Liver (tissue), 8 donors: ENCODE measurements at regions not wholly inside any gene's neighbourhood (a gene's known extent, or its start where the extent isn't known, plus 50 kb on each side); places are given as distances from the start of the nearest gene placed in this dataset.

ENCODE experiments used
- DNase-seq: peaks from one replicate; pipeline ENCODE4 v3.0.0-alpha.2; 2017; ENCODE audit warnings: low spot score
- H3K27ac ChIP-seq, 2 donors: one replicate each; pipeline ENCODE4 v1.7.0; 2013; ENCODE audit warnings: inconsistent platforms in 2 of 2, low read length in 2 of 2, control low read depth in 1 of 2, low read depth in 1 of 2, mild to moderate bottlenecking in 1 of 2
- H3K27me3 ChIP-seq, 4 donors: one replicate each; pipeline versions ENCODE4 v1.6.1 to v1.7.0; 2013; ENCODE audit warnings: low read length in 3 of 4, inconsistent platforms in 1 of 4, mild to moderate bottlenecking in 1 of 4, moderate library complexity in 1 of 4; ENCODE audit not compliant: control insufficient read depth in 4 of 4, insufficient read depth in 4 of 4
- H3K36me3 ChIP-seq, 4 donors: one replicate each; pipeline versions ENCODE4 v1.6.1 to v1.7.0; 2013; ENCODE audit warnings: low read length in 3 of 4, mild to moderate bottlenecking in 3 of 4, low read depth in 1 of 4, moderate library complexity in 1 of 4; ENCODE audit not compliant: control insufficient read depth in 4 of 4, insufficient read depth in 3 of 4
- H3K4me1 ChIP-seq, 4 donors: one replicate each; pipeline versions ENCODE4 v1.6.1 to v1.7.0; 2013; ENCODE audit warnings: low read length in 3 of 4, mild to moderate bottlenecking in 3 of 4, moderate library complexity in 1 of 4; ENCODE audit not compliant: control insufficient read depth in 4 of 4, insufficient read depth in 4 of 4
- H3K4me3 ChIP-seq, 3 donors: one replicate each; pipeline versions ENCODE4 v1.6.1 to v1.7.0; 2013; ENCODE audit warnings: low read length in 3 of 3, control low read depth in 1 of 3, low read depth in 1 of 3, mild to moderate bottlenecking in 1 of 3
- H3K9ac ChIP-seq, 2 donors: one replicate each; pipeline ENCODE4 v1.7.0; 2013; ENCODE audit warnings: low read length in 2 of 2, mild to moderate bottlenecking in 2 of 2, moderate library complexity in 2 of 2, control low read depth in 1 of 2, low read depth in 1 of 2
- H3K9me3 ChIP-seq, 4 donors: one replicate each; pipeline versions ENCODE4 v1.6.1 to v1.7.0; 2013; ENCODE audit warnings: low read length in 3 of 4; ENCODE audit not compliant: control insufficient read depth in 4 of 4
- FOXA1 ChIP-seq: IDR thresholded peaks from 2 replicates; pipeline ENCODE4 v1.6.1; 2016; ENCODE audit warnings: antibody characterized with exemption
- FOXA2 ChIP-seq: IDR thresholded peaks from 2 replicates; pipeline ENCODE4 v1.6.1; 2016; ENCODE audit warnings: antibody characterized with exemption
- GABPA ChIP-seq, 2 donors: IDR thresholded peaks in 1 of 2; conservative IDR thresholded peaks in 1 of 2; 2 replicates each; pipeline ENCODE4 v1.6.1; 2016; ENCODE audit warnings: antibody characterized with exemption in 2 of 2, mild to moderate bottlenecking in 1 of 2, moderate library complexity in 1 of 2
- HNF4A ChIP-seq, 2 donors: conservative IDR thresholded peaks; 2 replicates each; pipeline ENCODE4 v1.6.1; 2016; ENCODE audit warnings: antibody characterized with exemption in 2 of 2, mild to moderate bottlenecking in 2 of 2
- HNF4G ChIP-seq: IDR thresholded peaks from 2 replicates; pipeline ENCODE4 v1.6.1; 2016; ENCODE audit warnings: antibody characterized with exemption
- JUND ChIP-seq, 2 donors: IDR thresholded peaks; 2 replicates each; pipeline ENCODE4 v1.6.1; 2016; ENCODE audit warnings: antibody characterized with exemption in 2 of 2
- NR2F2 ChIP-seq: IDR thresholded peaks from 2 replicates; pipeline ENCODE4 v1.6.1; 2016; ENCODE audit warnings: antibody characterized with exemption
- RAD21 ChIP-seq, 2 donors: IDR thresholded peaks; 2 replicates each; pipeline ENCODE4 v1.6.1; 2016; ENCODE audit warnings: antibody characterized with exemption in 2 of 2, mild to moderate bottlenecking in 2 of 2
- RXRA ChIP-seq, 2 donors: IDR thresholded peaks; 2 replicates each; pipeline ENCODE4 v1.6.1; 2017 to 2018; ENCODE audit warnings: antibody characterized with exemption in 2 of 2, mild to moderate bottlenecking in 1 of 2
- SP1 ChIP-seq: IDR thresholded peaks from 2 replicates; pipeline ENCODE4 v1.6.1; 2018; ENCODE audit warnings: antibody characterized with exemption, mild to moderate bottlenecking
- TAF1 ChIP-seq: conservative IDR thresholded peaks from 2 replicates; pipeline ENCODE4 v1.6.1; 2016; ENCODE audit warnings: antibody characterized with exemption, mild to moderate bottlenecking
- YY1 ChIP-seq: IDR thresholded peaks from 2 replicates; pipeline ENCODE4 v1.6.1; 2016; ENCODE audit warnings: antibody characterized with exemption, mild to moderate bottlenecking
- WGBS: extraction: QIAGEN DNeasy Blood & Tissue Kit; methylation state at CpG from one replicate; pipeline ENCODE4 v1.1.7; 2013; 5-methylcytosine and 5-hydroxymethylcytosine counted together
- TF ChIP-seq, protein P1 (sequence below): IDR thresholded peaks from 2 replicates; pipeline ENCODE4 v1.6.1; 2016; ENCODE audit warnings: antibody characterized with exemption
- TF ChIP-seq, protein P2 (sequence below): IDR thresholded peaks from 2 replicates; pipeline ENCODE4 v1.6.1; 2016; ENCODE audit warnings: antibody characterized with exemption, mild to moderate bottlenecking
- TF ChIP-seq, protein P3 (sequence below): IDR thresholded peaks from 2 replicates; pipeline ENCODE4 v1.6.1; 2016; ENCODE audit warnings: antibody characterized with exemption
- TF ChIP-seq, protein P4 (sequence below): IDR thresholded peaks from 2 replicates; pipeline ENCODE4 v1.6.1; 2016; ENCODE audit warnings: antibody characterized with exemption
- TF ChIP-seq, protein P5 (sequence below): fragments of 150-350 bp; IDR thresholded peaks from 2 replicates; pipeline ENCODE4 v1.5.1; 2017; ENCODE audit warnings: improper control_type of control experiment, low read depth, low read length; ENCODE audit not compliant: missing input control
- donor health status: healthy.
- donor health status: healthy.
- donor health status: healthy.
- donor health status: healthy.
- donor health status: healthy.

DNA sequence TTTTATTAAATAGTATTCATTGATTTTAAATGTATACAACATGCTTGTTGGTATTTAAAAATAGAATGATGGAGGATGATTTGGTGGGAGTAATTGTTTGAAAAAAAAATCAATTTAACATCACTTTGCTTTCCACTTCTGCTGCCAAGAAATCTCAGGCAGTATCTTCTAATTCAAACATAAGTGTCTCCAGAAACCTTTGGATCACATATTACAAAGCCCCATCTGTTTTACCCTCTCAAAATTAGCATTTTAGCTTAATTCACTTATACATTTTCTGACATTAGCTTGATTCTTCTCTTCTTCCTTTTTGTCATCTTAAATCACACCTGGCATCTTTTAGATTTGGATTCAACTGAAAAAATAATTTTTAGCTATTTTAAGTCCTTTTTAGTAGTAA is 72.9 kb upstream of the KMT2C start:
- H3K4me1 ChIP-seq = peaks cover 0 to 6% (median 5%) of the 10 kb centered on the region in 4 donors
- TF ChIP-seq, protein P1, sequence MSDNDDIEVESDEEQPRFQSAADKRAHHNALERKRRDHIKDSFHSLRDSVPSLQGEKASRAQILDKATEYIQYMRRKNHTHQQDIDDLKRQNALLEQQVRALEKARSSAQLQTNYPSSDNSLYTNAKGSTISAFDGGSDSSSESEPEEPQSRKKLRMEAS = no peak
- TF ChIP-seq RAD21 (IDR thresholded peaks at IDR 0.05) = no peak
- TF ChIP-seq GABPA (IDR thresholded peaks at IDR 0.05 in 1 of 2, conservative IDR thresholded peaks at IDR 0.05 in 1 of 2) = no peak
- no peak for TF ChIP-seq NR2F2
- TF ChIP-seq, protein P2, sequence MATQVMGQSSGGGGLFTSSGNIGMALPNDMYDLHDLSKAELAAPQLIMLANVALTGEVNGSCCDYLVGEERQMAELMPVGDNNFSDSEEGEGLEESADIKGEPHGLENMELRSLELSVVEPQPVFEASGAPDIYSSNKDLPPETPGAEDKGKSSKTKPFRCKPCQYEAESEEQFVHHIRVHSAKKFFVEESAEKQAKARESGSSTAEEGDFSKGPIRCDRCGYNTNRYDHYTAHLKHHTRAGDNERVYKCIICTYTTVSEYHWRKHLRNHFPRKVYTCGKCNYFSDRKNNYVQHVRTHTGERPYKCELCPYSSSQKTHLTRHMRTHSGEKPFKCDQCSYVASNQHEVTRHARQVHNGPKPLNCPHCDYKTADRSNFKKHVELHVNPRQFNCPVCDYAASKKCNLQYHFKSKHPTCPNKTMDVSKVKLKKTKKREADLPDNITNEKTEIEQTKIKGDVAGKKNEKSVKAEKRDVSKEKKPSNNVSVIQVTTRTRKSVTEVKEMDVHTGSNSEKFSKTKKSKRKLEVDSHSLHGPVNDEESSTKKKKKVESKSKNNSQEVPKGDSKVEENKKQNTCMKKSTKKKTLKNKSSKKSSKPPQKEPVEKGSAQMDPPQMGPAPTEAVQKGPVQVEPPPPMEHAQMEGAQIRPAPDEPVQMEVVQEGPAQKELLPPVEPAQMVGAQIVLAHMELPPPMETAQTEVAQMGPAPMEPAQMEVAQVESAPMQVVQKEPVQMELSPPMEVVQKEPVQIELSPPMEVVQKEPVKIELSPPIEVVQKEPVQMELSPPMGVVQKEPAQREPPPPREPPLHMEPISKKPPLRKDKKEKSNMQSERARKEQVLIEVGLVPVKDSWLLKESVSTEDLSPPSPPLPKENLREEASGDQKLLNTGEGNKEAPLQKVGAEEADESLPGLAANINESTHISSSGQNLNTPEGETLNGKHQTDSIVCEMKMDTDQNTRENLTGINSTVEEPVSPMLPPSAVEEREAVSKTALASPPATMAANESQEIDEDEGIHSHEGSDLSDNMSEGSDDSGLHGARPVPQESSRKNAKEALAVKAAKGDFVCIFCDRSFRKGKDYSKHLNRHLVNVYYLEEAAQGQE = no peak
- no peak for TF ChIP-seq YY1
- no peak for TF ChIP-seq FOXA1
- TF ChIP-seq, protein P3, sequence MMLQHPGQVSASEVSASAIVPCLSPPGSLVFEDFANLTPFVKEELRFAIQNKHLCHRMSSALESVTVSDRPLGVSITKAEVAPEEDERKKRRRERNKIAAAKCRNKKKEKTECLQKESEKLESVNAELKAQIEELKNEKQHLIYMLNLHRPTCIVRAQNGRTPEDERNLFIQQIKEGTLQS = no peak
- TF ChIP-seq HNF4A (conservative IDR thresholded peaks at IDR 0.05) = no peak
- TF ChIP-seq, protein P4, sequence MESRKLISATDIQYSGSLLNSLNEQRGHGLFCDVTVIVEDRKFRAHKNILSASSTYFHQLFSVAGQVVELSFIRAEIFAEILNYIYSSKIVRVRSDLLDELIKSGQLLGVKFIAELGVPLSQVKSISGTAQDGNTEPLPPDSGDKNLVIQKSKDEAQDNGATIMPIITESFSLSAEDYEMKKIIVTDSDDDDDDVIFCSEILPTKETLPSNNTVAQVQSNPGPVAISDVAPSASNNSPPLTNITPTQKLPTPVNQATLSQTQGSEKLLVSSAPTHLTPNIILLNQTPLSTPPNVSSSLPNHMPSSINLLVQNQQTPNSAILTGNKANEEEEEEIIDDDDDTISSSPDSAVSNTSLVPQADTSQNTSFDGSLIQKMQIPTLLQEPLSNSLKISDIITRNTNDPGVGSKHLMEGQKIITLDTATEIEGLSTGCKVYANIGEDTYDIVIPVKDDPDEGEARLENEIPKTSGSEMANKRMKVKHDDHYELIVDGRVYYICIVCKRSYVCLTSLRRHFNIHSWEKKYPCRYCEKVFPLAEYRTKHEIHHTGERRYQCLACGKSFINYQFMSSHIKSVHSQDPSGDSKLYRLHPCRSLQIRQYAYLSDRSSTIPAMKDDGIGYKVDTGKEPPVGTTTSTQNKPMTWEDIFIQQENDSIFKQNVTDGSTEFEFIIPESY = no peak
- TF ChIP-seq TAF1 = no peak
- H3K9ac ChIP-seq = no peak overlapping the region

DNA sequence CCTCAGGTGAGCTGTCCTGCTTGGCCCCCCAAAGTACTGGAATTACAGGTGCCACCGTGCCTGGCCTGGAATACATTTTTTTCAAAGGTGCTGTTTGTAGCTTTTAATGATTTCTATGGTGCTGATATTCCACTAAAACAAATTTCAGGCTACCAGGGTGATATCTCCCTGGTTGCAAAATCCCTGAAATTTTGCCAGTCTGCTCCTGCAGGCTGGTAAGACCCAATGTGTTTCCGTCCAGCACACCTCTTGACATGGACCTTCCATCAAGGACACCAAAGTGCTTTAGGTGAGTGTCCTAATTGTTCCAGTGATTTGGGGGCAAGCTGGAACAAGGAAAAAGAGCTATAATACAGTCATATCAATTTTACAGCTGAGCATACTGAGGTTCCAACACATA is 69.8 kb upstream of the KMT2C start:
- no peak overlapping the region for H3K27ac ChIP-seq
- no peaks in the 10 kb centered on the region for H3K36me3 ChIP-seq
- peaks cover 0 to 6% (median 5%) of the 10 kb centered on the region in 4 donors for H3K4me1 ChIP-seq
- no peak overlapping the region for H3K4me3 ChIP-seq
- 44% methylated on average over 2 of the region's 2 CpGs for WGBS
- DNase-seq = no peak
- no peaks in the 10 kb centered on the region for H3K9me3 ChIP-seq
- TF ChIP-seq YY1 (no peak), NR2F2 (no peak), FOXA2 (no peak), JUND (IDR thresholded peaks at IDR 0.05) (no peak), HNF4A (conservative IDR thresholded peaks at IDR 0.05) (no peak), GABPA (IDR thresholded peaks at IDR 0.05 in 1 of 2, conservative IDR thresholded peaks at IDR 0.05 in 1 of 2) (no peak), RXRA (IDR thresholded peaks at IDR 0.05) (no peak), SP1 (no peak), HNF4G (no peak), FOXA1 (no peak)
- TF ChIP-seq, protein P5, sequence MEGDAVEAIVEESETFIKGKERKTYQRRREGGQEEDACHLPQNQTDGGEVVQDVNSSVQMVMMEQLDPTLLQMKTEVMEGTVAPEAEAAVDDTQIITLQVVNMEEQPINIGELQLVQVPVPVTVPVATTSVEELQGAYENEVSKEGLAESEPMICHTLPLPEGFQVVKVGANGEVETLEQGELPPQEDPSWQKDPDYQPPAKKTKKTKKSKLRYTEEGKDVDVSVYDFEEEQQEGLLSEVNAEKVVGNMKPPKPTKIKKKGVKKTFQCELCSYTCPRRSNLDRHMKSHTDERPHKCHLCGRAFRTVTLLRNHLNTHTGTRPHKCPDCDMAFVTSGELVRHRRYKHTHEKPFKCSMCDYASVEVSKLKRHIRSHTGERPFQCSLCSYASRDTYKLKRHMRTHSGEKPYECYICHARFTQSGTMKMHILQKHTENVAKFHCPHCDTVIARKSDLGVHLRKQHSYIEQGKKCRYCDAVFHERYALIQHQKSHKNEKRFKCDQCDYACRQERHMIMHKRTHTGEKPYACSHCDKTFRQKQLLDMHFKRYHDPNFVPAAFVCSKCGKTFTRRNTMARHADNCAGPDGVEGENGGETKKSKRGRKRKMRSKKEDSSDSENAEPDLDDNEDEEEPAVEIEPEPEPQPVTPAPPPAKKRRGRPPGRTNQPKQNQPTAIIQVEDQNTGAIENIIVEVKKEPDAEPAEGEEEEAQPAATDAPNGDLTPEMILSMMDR = no peak
- TF ChIP-seq, protein P2 = no peak
- TF ChIP-seq, protein P3 = no peak
- TF ChIP-seq, protein P4 = no peak
- TF ChIP-seq, protein P1 = no peak
- H3K27me3 ChIP-seq = no peaks in the 10 kb centered on the region
- H3K9ac ChIP-seq = no peak overlapping the region

More for the DNA sequence above, 72.9 kb upstream of the KMT2C start:
- DNase-seq = no peak
- Histone ChIP-seq H3K27ac (no peak overlapping the region), H3K36me3 (no peaks in the 10 kb centered on the region), H3K27me3 (no peaks in the 10 kb centered on the region), H3K9me3 (no peaks in the 10 kb centered on the region), H3K4me3 (no peak overlapping the region)
